ENCODE measurements at regions not wholly inside any gene's neighbourhood (a gene's known extent, or its start where the extent isn't known, plus 50 kb on each side); places are given as distances from the start of the nearest gene placed in this dataset.

DNA sequence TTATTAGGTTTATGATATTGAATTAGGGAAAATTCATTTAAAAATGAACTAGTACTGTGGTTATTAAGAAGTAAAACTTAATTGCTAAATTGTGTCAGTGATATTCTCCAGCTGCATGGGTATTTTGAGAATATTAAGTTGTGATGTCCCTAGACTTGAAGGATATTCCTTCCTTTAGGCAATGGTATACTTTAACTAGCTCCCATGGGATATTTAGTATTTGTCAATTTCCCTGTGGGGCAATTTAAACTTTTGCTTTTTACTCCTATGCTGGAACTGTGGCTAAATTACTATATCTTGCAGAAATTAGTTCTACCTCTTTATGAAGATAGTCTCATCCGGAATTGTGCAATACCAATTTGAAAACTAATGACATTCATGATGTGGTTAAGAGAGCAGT is 151.6 kb upstream of the CSNK1A1L start:
- H3K27me3 ChIP-seq: no peaks in the 10 kb centered on the region
- no peak for DNase-seq
- 74% methylated on average over 1 of the region's 1 CpG for WGBS (ENCODE audit: insufficient coverage, low coverage, low lambda C conversion rate, missing lambda C conversion rate)
- TF ChIP-seq, protein P1, sequence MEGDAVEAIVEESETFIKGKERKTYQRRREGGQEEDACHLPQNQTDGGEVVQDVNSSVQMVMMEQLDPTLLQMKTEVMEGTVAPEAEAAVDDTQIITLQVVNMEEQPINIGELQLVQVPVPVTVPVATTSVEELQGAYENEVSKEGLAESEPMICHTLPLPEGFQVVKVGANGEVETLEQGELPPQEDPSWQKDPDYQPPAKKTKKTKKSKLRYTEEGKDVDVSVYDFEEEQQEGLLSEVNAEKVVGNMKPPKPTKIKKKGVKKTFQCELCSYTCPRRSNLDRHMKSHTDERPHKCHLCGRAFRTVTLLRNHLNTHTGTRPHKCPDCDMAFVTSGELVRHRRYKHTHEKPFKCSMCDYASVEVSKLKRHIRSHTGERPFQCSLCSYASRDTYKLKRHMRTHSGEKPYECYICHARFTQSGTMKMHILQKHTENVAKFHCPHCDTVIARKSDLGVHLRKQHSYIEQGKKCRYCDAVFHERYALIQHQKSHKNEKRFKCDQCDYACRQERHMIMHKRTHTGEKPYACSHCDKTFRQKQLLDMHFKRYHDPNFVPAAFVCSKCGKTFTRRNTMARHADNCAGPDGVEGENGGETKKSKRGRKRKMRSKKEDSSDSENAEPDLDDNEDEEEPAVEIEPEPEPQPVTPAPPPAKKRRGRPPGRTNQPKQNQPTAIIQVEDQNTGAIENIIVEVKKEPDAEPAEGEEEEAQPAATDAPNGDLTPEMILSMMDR (IDR thresholded peaks at IDR 0.05): no peak
- TF ChIP-seq POLR2A (IDR thresholded peaks at IDR 0.05): no peak
- no peaks in the 10 kb centered on the region for H3K4me1 ChIP-seq
- no peak overlapping the region for H3K4me3 ChIP-seq
- no peak for ATAC-seq
- intact Hi-C loops (cut with DNase I): no loop called here
- peaks cover 0 to 5% (median 0%) of the 10 kb centered on the region in 4 donors for H3K9me3 ChIP-seq
- H3K27ac ChIP-seq: no peak overlapping the region
- no peaks in the 10 kb centered on the region for H3K36me3 ChIP-seq

GRCh38 chr13:37241786-37242185 is 136.3 kb upstream of the CSNK1A1L start:
- TF ChIP-seq, protein P1 (IDR thresholded peaks at IDR 0.05): no peak
- TF ChIP-seq POLR2A (IDR thresholded peaks at IDR 0.05): no peak
- Histone ChIP-seq H3K4me1 (no peaks in the 10 kb centered on the region), H3K27ac (no peak overlapping the region), H3K9me3 (no peaks in the 10 kb centered on the region), H3K27me3 (no peaks in the 10 kb centered on the region), H3K36me3 (no peaks in the 10 kb centered on the region), H3K4me3 (no peak overlapping the region)
- WGBS (ENCODE audit: insufficient coverage, low coverage, low lambda C conversion rate, missing lambda C conversion rate): 50% methylated on average over 4 of the region's 4 CpGs
- intact Hi-C loops (cut with DNase I): no loop called here
- DNase-seq (no peak), ATAC-seq (no peak)

DNA sequence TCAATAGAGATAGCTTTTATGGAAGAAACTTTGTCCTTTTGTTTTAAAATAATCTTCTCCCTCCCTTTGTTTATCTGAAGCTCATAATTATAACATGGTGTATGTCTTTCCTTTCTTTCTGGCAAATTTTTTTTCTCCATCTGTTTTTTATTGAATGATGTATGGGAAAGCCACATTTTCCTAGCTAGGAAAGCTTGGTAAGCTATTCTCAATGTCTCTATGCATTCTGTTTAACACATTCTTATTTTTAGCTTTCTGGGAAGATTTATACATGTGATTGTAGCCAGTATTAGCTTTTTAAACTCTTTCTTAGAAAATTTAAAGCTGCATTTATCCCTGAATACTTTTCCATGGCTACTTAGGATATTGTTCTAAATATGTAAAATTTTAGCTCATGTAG is 124.9 kb upstream of the CSNK1A1L start:
- no peak for ATAC-seq
- no peaks in the 10 kb centered on the region for H3K4me1 ChIP-seq
- DNase-seq: no peak
- H3K36me3 ChIP-seq: no peaks in the 10 kb centered on the region
- H3K9me3 ChIP-seq: no peaks in the 10 kb centered on the region
- H3K27me3 ChIP-seq: no peaks in the 10 kb centered on the region
- no peak overlapping the region for H3K4me3 ChIP-seq
- TF ChIP-seq, protein P1 (IDR thresholded peaks at IDR 0.05): no peak
- no peak for TF ChIP-seq POLR2A (IDR thresholded peaks at IDR 0.05)
- H3K27ac ChIP-seq: no peak overlapping the region
- intact Hi-C loops (cut with DNase I): no loop called here

DNA sequence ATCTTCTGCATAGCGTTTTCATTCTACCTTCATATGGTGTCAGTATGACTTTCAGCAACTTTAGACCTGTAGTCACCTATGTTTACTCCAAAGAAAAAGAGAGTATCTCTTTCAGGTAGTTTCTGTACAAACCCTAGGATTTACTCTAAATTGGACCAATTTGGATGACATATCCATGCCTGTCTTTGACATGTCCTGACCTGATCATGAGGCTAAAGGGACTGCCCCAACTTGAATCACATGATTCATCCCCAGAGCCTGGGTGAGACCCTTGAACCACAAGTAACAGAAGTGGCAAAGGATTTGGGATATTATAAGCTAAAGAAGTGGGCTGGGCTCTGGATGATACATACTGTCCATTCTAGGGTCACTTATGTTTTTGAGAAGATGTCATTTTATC is 124.5 kb upstream of the CSNK1A1L start:
- Histone ChIP-seq H3K4me1 (no peaks in the 10 kb centered on the region), H3K36me3 (no peaks in the 10 kb centered on the region), H3K27me3 (no peaks in the 10 kb centered on the region), H3K27ac (no peak overlapping the region), H3K4me3 (no peak overlapping the region), H3K9me3 (no peaks in the 10 kb centered on the region)
- 0% methylated on average over 1 of the region's 1 CpG for WGBS (ENCODE audit: insufficient coverage, low coverage, low lambda C conversion rate, missing lambda C conversion rate)
- DNase-seq (no peak), ATAC-seq (no peak)
- TF ChIP-seq, protein P1 (IDR thresholded peaks at IDR 0.05): no peak
- no peak for TF ChIP-seq POLR2A (IDR thresholded peaks at IDR 0.05)
- intact Hi-C loops (cut with DNase I): no loop called here

- no peaks in the 10 kb centered on the region for H3K9me3 ChIP-seq
- DNase-seq: no peak
- intact Hi-C loops (cut with DNase I): no loop called here
These were observed 121.5 kb upstream of the CSNK1A1L start for GRCh38 chr13:37226971-37227370.

More at GRCh38 chr13:37226971-37227370, 121.5 kb upstream of the CSNK1A1L start:
- TF ChIP-seq, protein P1 (IDR thresholded peaks at IDR 0.05): no peak
- TF ChIP-seq POLR2A (IDR thresholded peaks at IDR 0.05): no peak
- no peaks in the 10 kb centered on the region for H3K27me3 ChIP-seq
- H3K27ac ChIP-seq: no peak overlapping the region
- H3K4me3 ChIP-seq: no peak overlapping the region
- 68% methylated on average over 4 of the region's 4 CpGs for WGBS (ENCODE audit: insufficient coverage, low coverage, low lambda C conversion rate, missing lambda C conversion rate)
- H3K36me3 ChIP-seq: no peaks in the 10 kb centered on the region
- no peaks in the 10 kb centered on the region for H3K4me1 ChIP-seq
- no peak for ATAC-seq

Data from right lobe of liver (tissue), 6 donors.